Panc1 (cell line): ENCODE measurements at regions not wholly inside any gene's neighbourhood (a gene's known extent, or its start where the extent isn't known, plus 50 kb on each side); places are given as distances from the start of the nearest gene placed in this dataset.

Source experiments
- ATAC-seq: fragments of 200-7000 bp; cut with Tn5 transposase; 2 replicates; pipeline ENCODE4 v1.9.1; 2020; ENCODE audit warnings: mild to moderate bottlenecking, moderate library complexity
- BruUV-seq: library from RNA; stranded (reverse); fragments of 400-500 nt; replicated peaks from 2 replicates; lab custom pipeline; 2021; lab: Mats Ljungman, UMichigan
- CTCF ChIA-PET: fragments of 300-600 bp; sonication (Branson Sonifier 250); formaldehyde crosslinking; loops from one replicate; lab custom pipeline; 2022; ENCODE audit warnings: antibody characterized with exemption; lab: Charles Lee
- POLR2A ChIA-PET: fragments of 300-600 bp; sonication (Branson Sonifier 250); formaldehyde crosslinking; loops from one replicate; lab custom pipeline; 2022; ENCODE audit warnings: antibody characterized with exemption; lab: Charles Lee
- DNase-seq: peaks from one replicate; pipeline ENCODE4 v3.0.0-alpha.2; 2010; ENCODE audit warnings: low read depth, low spot score
- H3K27ac ChIP-seq: 2 replicates; pipeline ENCODE4 v1.5.1; 2011; ENCODE audit warnings: mild to moderate bottlenecking, low read length, inconsistent platforms
- H3K27me3 ChIP-seq: fragments of 200-500 bp; sonication (Bioruptor generic); 2 replicates; pipeline ENCODE4 v1.6.0; 2014; ENCODE audit warnings: low read length, inconsistent platforms; ENCODE audit not compliant: control insufficient read depth, insufficient read depth
- H3K36me3 ChIP-seq: fragments of 200-500 bp; sonication (Bioruptor generic); 2 replicates; pipeline ENCODE4 v1.5.1; 2014; ENCODE audit warnings: inconsistent platforms, mild to moderate bottlenecking, low read length, moderate library complexity; ENCODE audit not compliant: control insufficient read depth, insufficient read depth
- H3K4me1 ChIP-seq: 2 replicates; pipeline ENCODE4 v1.5.1; 2011; ENCODE audit warnings: inconsistent platforms, mild to moderate bottlenecking, low read length, moderate library complexity; ENCODE audit not compliant: control insufficient read depth, insufficient read depth
- H3K4me3 ChIP-seq, 2 experiments: 2 replicates each; pipeline ENCODE4 v1.5.1; 2011 to 2012; ENCODE audit warnings: low read depth in 2 of 2, low read length in 2 of 2, mild to moderate bottlenecking in 2 of 2, inconsistent platforms in 1 of 2, moderate library complexity in 1 of 2
- H3K9me3 ChIP-seq: fragments of 200-500 bp; sonication (Bioruptor generic); 2 replicates; pipeline ENCODE4 v1.5.1; 2014; ENCODE audit warnings: low read depth, mild to moderate bottlenecking, inconsistent platforms, low read length, moderate library complexity; ENCODE audit not compliant: control insufficient read depth, insufficient read depth
- POLR2AphosphoS5 ChIP-seq: IDR thresholded peaks from 2 replicates; pipeline ENCODE4 v1.6.1; 2012; ENCODE audit warnings: mild to moderate bottlenecking, low read depth, low read length, moderate library complexity
- SIN3A ChIP-seq: IDR thresholded peaks from 2 replicates; pipeline ENCODE4 v1.6.1; 2012; ENCODE audit warnings: low read depth, mild to moderate bottlenecking, low read length, moderate library complexity, borderline replicate concordance; ENCODE audit not compliant: insufficient read depth
- TCF7L2 ChIP-seq: IDR thresholded peaks from 2 replicates; pipeline ENCODE4 v1.6.1; 2011; ENCODE audit warnings: mild to moderate bottlenecking, low read depth, low read length, inconsistent platforms
- in situ Hi-C: cut with HindIII; loops from 2 replicates; pipeline ENCODE4 v1.10.0; 2016; ENCODE audit warnings: low sequenced_read_pairs, low pct_unique_long_range_greater_than_20kb
- intact Hi-C: fragments of 100-400 bp; cut with micrococcal nuclease; formaldehyde crosslinking; loops from one replicate; pipeline ENCODE4 v1.10.0; 2022; ENCODE audit not compliant: unreplicated experiment
- TF ChIP-seq, protein P1 (sequence below), 2 experiments: IDR thresholded peaks; 2 replicates each; pipeline ENCODE4 v1.6.1; 2011 to 2012; ENCODE audit warnings: low read depth in 2 of 2, control low read depth in 1 of 2, low read length in 1 of 2, mild to moderate bottlenecking in 1 of 2, moderate library complexity in 1 of 2; ENCODE audit not compliant: insufficient read depth in 1 of 2
- TF ChIP-seq, protein P2 (sequence below): fragments of 450-650 bp; IDR thresholded peaks from 2 replicates; pipeline ENCODE4 v1.5.1; 2017; ENCODE audit warnings: mild to moderate bottlenecking

DNA sequence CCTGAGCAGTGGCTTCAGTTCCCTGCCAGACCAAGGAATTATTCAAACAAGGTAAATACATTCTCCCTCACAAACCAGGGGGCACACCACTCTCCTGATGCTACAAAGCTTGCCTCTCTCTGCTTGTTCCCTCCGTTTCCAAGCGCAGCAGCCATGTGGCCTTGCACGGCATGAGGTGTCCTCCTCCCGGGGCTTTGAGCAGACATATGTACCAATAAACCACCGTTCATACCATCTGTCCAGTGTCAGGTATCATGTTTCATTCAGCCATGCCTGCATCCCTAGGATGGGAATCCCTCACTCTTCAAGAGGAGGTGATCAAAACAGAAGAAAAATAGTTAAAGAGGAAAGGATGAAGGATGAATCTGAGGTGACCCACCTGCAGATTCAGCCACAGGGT is 282.7 kb downstream of the ENC1 start:
- ATAC-seq (no peak), DNase-seq (no peak)
- Histone ChIP-seq H3K4me3 (no peak overlapping the region), H3K36me3 (no peaks in the 10 kb centered on the region), H3K9me3 (no peaks in the 10 kb centered on the region), H3K4me1 (no peaks in the 10 kb centered on the region), H3K27me3 (no peaks in the 10 kb centered on the region), H3K27ac (no peak overlapping the region)
- CTCF ChIA-PET, result no interaction called here
- in situ Hi-C loops (no loop called here), intact Hi-C loops (no loop called here)
- TF ChIP-seq, protein P1, sequence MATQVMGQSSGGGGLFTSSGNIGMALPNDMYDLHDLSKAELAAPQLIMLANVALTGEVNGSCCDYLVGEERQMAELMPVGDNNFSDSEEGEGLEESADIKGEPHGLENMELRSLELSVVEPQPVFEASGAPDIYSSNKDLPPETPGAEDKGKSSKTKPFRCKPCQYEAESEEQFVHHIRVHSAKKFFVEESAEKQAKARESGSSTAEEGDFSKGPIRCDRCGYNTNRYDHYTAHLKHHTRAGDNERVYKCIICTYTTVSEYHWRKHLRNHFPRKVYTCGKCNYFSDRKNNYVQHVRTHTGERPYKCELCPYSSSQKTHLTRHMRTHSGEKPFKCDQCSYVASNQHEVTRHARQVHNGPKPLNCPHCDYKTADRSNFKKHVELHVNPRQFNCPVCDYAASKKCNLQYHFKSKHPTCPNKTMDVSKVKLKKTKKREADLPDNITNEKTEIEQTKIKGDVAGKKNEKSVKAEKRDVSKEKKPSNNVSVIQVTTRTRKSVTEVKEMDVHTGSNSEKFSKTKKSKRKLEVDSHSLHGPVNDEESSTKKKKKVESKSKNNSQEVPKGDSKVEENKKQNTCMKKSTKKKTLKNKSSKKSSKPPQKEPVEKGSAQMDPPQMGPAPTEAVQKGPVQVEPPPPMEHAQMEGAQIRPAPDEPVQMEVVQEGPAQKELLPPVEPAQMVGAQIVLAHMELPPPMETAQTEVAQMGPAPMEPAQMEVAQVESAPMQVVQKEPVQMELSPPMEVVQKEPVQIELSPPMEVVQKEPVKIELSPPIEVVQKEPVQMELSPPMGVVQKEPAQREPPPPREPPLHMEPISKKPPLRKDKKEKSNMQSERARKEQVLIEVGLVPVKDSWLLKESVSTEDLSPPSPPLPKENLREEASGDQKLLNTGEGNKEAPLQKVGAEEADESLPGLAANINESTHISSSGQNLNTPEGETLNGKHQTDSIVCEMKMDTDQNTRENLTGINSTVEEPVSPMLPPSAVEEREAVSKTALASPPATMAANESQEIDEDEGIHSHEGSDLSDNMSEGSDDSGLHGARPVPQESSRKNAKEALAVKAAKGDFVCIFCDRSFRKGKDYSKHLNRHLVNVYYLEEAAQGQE (IDR thresholded peaks at IDR 0.05; ENCODE audit: insufficient read depth in 1 of 2, low read depth in 2 of 2, low read length in 1 of 2), result no peak
- TF ChIP-seq POLR2AphosphoS5, result no peak
- TF ChIP-seq TCF7L2, result no peak
- no peak for TF ChIP-seq SIN3A
- TF ChIP-seq, protein P2, sequence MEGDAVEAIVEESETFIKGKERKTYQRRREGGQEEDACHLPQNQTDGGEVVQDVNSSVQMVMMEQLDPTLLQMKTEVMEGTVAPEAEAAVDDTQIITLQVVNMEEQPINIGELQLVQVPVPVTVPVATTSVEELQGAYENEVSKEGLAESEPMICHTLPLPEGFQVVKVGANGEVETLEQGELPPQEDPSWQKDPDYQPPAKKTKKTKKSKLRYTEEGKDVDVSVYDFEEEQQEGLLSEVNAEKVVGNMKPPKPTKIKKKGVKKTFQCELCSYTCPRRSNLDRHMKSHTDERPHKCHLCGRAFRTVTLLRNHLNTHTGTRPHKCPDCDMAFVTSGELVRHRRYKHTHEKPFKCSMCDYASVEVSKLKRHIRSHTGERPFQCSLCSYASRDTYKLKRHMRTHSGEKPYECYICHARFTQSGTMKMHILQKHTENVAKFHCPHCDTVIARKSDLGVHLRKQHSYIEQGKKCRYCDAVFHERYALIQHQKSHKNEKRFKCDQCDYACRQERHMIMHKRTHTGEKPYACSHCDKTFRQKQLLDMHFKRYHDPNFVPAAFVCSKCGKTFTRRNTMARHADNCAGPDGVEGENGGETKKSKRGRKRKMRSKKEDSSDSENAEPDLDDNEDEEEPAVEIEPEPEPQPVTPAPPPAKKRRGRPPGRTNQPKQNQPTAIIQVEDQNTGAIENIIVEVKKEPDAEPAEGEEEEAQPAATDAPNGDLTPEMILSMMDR, result no peak
- BruUV-seq, result no TSS peak
- POLR2A ChIA-PET, result interaction anchor here (0.7 kb wide), 1 partner anchor 337 kb away, joined by 7 read pairs; no protein-coding TSS in a partner anchor

DNA sequence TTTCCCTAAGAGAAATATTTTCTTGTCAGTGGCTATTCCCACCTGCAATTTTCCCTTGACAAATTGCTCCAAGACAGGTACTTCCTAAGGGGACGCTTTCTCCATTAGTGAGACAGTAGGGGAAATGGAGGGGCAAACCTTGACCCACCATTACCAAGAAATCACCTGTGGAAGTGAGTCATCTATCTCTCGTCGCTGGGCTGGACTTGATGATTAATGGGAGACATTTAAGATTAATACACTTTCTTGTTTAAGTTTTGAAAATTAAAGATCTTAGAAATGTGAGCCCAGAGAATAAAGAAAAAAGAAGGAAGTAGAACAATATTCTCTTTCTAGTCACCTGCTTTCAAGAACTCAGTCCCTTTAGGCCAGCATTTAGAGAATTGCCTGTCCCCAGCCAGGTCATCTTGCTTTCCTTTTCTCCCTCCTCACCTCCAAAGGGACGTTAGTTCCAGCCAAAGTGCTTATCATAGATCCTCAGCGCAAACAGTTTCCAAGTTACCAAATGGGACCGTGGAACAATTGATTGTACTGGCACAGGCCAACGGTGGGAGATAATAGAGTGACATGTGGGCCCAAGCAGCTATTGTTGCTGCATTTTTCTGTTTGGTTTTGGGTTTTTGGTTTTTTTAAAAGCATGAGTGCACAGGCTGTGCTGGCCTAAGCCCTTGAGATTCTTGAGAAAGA is 284.4 kb downstream of the ENC1 start:
- Histone ChIP-seq H3K9me3 (no peaks in the 10 kb centered on the region), H3K27me3 (no peaks in the 10 kb centered on the region), H3K36me3 (no peaks in the 10 kb centered on the region), H3K27ac (no peak overlapping the region), H3K4me3 (no peak overlapping the region), H3K4me1 (no peaks in the 10 kb centered on the region)
- no peak for TF ChIP-seq POLR2AphosphoS5
- no peak for TF ChIP-seq TCF7L2
- TF ChIP-seq, protein P1 (IDR thresholded peaks at IDR 0.05; ENCODE audit: insufficient read depth in 1 of 2, low read depth in 2 of 2, low read length in 1 of 2), result no peak
- TF ChIP-seq, protein P2, result no peak
- no peak for TF ChIP-seq SIN3A
- ChIA-PET CTCF (no interaction called here), POLR2A (no interaction called here)
- ATAC-seq (no peak), DNase-seq (no peak)
- no TSS peak for BruUV-seq
- in situ Hi-C loops (no loop called here), intact Hi-C loops (no loop called here)
